ENCODE measurements at regions not wholly inside any gene's neighbourhood (a gene's known extent, or its start where the extent isn't known, plus 50 kb on each side); places are given as distances from the start of the nearest gene placed in this dataset.
"Not testable (repeated sequence)": the region's sequence is repeated elsewhere in the genome, so short reads cannot be mapped to it uniquely, and the experiment has no call there.

GRCh38 chr13:76012091-76012721 lies 376.1 kb downstream of the LMO7 start:
- peak; percentile 72 for DNase-seq (ENCODE audit: low read depth)

GRCh38 chr13:76009267-76009890 lies 373.2 kb downstream of the LMO7 start:
- DNase-seq (ENCODE audit: low read depth): no peak

- peak; percentile 43 for DNase-seq (ENCODE audit: low read depth)
These were observed 368.3 kb downstream of the LMO7 start for GRCh38 chr13:76004416-76004815.

- no peak for DNase-seq (ENCODE audit: low read depth)
These were observed 364.0 kb downstream of the LMO7 start for GRCh38 chr13:76000131-76000530.

- no peak for DNase-seq (ENCODE audit: low read depth)
These were observed 360.5 kb downstream of the LMO7 start for GRCh38 chr13:75996582-75996981.

GRCh38 chr13:75995966-75996365 lies 359.8 kb downstream of the LMO7 start:
- DNase-seq (ENCODE audit: low read depth): no peak

GRCh38 chr13:75993823-75994222 lies 357.7 kb downstream of the LMO7 start:
- no peak for DNase-seq (ENCODE audit: low read depth)

- DNase-seq (ENCODE audit: low read depth): no peak
These were observed 357.1 kb downstream of the LMO7 start for GRCh38 chr13:75993241-75993640.

DNA sequence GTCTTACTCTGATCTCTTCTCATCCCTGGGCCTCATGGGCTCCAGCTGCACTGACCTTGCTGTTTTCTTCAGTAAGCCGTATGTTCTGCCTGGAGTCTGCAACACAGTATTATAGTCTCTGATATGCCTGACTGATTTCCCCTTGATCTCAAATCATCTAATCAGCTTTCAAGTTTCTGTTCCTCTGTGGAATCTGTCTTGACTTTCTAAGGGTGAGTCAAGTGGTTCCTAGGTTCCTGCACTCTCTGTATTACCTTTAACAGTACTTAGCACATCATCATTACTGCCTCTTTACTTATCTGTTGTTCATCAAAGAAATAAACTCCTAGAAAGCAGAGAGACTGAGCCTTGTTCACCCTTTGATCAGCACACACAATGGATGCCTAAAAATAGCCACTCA lies 350.7 kb downstream of the LMO7 start:
- no peak for DNase-seq (ENCODE audit: low read depth)

DNA sequence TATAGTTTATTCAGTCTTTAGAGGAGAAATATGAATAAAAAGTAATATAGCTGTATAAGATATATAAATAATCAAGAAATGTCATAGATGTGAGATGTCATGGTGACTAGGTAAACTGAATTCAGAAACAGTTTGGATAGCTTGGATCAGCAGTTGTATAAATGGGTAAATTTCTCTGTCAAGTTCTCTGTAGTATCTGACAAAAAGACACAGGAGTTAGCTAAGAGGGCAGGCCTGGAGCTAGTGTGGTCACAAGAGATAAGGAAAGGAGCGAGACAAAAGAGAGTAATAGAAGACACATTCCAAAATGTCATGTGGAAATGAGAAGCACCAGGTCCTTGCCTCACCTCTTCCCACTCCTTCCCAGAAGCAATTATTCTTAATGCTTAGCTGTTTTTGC lies 349.0 kb downstream of the LMO7 start:
- no peak for DNase-seq (ENCODE audit: low read depth)

DNA sequence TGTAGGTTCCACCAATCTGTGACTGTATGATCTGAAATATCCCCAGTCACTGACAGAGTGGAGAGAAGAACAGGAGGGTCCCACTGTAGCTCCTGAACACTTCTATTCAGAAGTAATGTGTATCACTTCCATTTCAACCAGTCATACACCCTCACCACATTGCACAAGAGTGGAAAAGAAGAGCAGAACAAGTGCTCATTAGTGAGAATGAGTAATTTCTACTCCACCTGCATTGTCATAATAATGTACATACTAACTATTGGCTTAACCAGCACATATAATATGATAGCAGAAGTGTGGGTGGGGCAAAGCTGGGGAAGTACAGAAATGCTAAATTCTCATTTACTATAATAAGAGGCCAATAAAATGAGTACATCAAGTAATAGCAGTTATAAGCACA lies 342.7 kb downstream of the LMO7 start:
- no peak for DNase-seq (ENCODE audit: low read depth)

DNA sequence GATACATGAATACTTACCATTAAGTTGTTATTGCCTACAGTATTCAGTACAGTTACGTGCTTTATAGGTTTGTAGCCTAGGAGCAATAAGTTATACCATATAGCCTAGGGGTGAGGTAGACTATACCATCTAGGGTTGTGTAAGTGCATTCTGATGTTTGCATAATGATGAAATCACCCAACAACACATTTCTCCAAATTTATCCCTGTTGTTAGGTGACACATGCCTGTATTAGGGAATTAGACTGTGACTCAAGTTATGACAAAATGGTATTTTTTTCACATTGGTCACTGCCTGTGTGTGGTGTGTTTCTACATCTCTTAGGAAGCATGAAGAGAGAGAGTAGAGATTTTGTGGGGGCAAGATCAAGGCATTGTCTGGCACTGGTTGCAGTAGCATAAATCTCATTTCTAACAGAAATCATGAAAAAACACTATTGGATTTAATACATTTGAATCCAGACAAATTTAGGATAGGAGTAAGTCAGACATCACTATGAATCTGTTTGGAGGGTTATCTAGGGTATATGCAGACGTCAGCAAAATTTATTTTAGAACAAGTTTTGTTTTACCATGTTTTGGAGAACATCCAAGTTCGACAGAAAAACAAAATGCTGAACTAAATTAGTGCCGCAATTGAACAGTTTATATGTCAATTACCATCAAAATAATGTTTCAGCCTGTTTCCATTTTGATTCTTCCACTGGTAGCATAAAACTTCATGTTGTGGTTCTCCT lies 332.1 kb downstream of the LMO7 start:
- peak; percentile 11 for DNase-seq (ENCODE audit: low read depth)

- no peak for DNase-seq (ENCODE audit: low read depth)
These were observed 327.2 kb downstream of the LMO7 start for GRCh38 chr13:75963302-75963701.

DNA sequence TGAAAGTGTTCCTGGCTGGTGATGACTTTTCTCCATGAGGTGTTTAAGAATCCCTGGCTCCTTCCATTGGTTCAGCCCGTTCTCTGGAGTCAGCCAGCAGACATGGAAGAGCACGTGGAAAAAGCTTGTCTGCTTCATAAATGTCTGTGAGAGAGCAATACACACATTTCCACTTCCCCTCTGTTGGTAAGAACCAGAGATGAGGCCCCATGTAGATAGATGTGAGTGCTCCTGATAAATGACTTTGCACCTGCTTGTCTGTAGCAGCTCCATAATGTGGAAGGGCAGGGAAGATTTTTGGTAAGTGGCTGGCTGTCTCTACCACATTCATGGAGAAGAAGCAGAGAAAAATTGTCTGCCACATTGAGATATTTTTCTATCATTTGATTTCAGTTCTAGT lies 325.8 kb downstream of the LMO7 start:
- no peak for DNase-seq (ENCODE audit: low read depth)

DNA sequence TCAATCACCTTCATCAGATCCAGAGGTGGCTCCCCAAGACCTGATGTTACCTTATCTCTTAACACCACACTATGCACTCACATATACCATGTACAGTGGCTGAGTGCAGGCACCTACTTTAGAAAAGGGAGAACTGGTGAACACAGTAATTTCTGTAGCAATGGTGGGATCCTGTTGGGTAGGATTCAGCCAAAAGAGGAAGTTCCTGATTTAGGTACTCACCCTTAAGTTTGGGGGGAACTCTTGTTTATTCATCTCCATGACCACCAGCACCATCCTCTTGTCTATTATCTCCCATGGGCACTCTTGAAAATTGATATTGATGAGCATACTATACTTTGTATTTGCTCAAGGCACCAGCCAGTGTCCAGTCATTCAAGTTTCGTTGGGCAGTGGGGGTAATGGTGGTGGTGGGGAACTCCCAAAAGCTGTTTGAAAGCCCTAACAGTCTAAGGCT lies 324.4 kb downstream of the LMO7 start:
- no peak for DNase-seq (ENCODE audit: low read depth)

DNA sequence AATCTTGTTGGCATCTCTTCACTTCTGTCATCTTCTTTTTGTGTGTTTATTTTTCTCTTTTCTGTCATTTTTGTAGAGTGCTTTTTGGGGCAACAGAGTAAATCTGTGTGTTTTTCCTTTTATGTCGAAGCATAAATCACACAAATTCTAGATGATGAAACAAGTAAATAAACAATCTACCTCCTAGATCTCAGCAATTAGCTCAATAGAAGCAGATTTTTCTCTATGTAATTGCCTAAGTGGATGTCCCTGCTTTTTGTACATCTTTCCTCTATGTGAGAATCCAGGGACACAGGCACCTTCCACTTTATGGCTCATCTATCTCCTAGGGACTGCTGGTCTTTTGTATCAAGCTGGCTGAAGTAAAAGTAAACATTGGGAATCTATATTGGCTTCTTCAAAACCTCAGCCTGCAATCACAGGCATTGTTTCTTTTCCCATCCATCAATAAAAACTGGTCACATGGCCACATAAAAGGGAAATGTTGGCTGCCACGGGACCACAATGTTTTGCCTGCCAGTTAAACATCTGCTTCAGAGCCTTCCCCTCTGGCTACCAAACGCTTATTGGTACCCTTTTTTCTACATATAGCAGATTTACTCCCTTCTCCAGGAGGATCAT lies 323.8 kb downstream of the LMO7 start:
- no peak for DNase-seq (ENCODE audit: low read depth)

- DNase-seq (ENCODE audit: low read depth): not testable (repeated sequence)
These were observed 317.5 kb downstream of the LMO7 start for GRCh38 chr13:75953589-75953988.

DNA sequence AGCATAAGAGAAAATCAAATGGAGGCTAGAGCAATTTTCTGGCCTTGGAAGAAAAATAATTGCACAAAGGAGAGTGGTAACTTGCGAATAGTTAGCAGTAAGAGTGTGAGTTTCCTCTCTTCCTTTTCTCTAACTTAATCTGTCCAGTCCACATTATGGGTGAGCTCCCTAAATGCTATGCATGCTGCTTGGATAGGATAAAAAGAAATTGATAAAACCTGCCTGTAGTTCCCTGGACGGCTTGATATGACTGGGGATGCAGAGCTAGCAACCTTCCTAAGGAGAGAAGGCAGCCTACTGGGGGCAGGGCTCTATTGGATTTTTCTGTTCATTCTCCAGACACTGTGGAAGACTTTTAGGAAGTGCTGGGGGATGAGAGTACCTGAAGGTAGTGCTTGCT lies 311.3 kb downstream of the LMO7 start:
- DNase-seq (ENCODE audit: low read depth): no peak

GRCh38 chr13:75946536-75947284 lies 310.6 kb downstream of the LMO7 start:
- DNase-seq (ENCODE audit: low read depth): no peak

DNA sequence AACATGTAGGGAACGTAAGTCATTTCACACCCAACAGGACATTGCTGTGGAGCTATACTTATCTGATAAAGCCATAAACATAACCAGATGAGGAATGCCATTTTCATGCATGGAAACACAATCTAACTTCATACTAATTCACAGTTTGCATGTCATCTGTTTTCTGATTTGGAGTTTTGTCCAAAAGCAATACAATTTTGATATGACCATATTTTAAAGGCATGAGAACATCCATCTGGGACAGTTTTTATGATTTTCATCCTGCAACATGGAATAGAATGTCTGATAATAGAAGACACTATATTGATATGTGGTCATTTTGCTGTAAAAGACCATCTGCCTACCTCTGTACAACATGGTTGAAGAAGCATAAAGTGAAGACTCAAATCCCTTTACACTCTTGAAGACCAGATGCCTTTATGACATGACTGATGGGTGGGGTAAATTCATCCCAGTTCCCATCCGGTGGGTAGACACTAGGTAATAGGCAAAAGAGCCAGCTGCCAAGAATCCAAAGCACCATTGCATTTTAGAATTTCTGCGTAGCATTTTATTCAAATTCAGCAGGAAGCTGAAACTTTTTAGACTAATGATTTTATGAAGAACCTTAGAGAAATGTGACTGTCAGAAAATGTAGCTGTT lies 309.8 kb downstream of the LMO7 start:
- DNase-seq (ENCODE audit: low read depth): no peak

- no peak for DNase-seq (ENCODE audit: low read depth)
These were observed 302.9 kb downstream of the LMO7 start for GRCh38 chr13:75938811-75939560.
